Suppressor macrophage treated with lipopolysaccharide for 4 hours (primary cell): ENCODE measurements at regions not wholly inside any gene's neighbourhood (a gene's known extent, or its start where the extent isn't known, plus 50 kb on each side); places are given as distances from the start of the nearest gene placed in this dataset.

Experiments
- DNase-seq: peaks from one replicate; pipeline ENCODE4 v3.0.0-alpha.2; 2020

DNA sequence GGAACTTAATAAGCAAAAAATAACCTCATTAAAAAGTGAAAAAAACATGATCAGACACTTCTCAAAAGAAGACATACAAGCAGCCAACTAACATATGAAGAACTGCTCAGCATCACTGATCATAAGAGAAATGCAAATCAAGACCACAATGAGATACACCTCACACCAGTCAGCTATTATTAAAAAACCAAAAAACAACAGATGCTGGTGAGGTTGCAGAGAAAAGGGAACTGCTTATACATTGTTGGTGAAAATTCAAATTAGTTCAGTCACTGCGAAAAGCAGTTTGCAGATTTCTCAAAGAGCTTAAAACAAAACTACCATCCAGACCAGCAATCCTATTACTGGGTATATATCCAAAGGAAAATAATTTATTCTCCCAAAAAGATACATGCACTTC is 513.3 kb downstream of the MDFIC start:
- DNase-seq: no peak

DNA sequence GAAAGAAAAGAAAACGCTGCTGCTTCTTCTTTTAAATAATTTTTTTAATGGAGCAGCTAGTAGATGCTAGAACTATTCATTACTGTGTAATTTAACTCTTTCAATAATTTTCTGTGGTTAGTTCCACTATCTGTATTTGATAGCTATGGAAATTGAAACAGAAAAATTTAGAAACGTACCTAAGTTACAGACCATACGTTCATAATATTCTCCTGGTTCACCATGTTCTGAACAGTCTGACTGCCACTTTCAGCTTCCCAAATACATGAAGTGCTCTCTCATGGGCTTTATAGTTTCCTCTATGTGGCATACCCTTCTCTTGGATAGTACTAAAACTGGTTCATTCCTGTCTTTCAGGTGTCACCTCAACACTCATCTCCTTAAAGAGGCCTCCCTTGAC is 508.0 kb downstream of the MDFIC start:
- no peak for DNase-seq

DNA sequence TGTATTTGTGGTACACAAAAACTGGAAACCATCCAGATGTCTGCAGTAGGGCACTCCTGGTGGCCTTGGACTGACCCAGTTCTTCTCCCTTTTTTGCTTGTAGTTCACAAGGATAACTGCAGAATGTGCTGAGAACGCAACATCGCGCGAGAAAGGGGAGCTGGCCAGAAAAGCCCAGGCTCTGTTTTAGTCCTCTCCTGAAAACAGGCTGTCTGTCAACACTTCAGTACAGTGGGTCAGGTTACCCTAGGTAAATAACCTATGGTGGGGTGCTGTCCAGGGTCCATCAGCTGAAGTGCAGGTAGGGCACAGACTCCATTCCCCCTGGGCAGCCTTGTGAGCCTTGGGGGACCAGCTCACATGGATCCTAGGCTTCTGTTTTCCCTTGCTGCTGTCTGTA is 495.8 kb downstream of the MDFIC start:
- DNase-seq: no peak

DNA sequence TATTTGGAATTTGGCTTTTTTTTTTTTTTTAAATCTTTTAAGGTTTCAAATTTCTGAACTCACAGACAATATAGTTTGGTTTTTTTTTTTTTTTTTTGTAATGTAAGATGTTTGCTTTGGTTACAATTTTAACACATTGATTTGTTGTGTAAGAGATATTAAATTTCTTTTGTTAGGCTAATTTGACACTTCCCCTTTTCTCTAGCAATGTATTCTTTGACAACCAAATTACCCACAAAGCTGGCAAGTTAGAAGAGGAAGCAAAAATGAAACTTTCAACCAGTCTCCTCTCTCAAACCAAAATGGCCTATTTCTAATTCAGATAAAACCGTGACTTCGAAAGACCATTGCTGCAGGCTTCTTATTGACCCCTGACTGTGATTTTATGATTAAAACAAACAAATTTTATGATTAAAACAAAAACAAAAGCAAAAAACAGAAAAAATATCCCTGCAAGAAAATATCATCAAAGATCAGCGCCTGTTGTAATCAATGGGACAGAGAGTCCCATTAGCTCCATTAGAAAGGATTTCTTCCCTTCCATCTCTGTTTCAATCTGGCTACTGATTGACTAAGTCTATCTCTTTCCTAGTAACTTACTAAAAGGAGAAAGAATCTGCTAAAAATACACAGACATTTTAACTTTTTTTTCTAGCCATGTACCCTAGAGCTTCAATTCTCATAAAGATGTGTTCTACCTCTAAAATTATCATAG is 489.2 kb downstream of the MDFIC start:
- peak; percentile 80 for DNase-seq

DNA sequence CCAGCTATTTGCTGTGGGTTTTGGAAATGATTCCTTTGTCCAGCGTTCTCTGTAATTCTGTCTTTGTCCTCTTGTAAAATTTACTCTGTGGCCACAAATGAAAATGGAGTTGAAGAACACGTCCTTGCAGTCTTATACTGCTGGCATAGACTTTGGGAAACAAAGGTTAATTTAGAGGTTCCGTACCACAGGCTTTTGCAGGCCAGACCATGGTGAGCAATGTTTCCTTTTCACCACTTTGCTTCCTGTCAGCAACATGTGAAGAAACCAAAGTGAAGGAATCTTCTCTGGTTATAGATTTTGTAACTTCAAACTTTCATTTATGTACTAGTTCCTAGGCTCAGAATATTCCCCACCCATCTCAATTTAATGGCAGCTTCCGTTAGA is 488.5 kb downstream of the MDFIC start:
- peak; percentile 50 for DNase-seq

DNA sequence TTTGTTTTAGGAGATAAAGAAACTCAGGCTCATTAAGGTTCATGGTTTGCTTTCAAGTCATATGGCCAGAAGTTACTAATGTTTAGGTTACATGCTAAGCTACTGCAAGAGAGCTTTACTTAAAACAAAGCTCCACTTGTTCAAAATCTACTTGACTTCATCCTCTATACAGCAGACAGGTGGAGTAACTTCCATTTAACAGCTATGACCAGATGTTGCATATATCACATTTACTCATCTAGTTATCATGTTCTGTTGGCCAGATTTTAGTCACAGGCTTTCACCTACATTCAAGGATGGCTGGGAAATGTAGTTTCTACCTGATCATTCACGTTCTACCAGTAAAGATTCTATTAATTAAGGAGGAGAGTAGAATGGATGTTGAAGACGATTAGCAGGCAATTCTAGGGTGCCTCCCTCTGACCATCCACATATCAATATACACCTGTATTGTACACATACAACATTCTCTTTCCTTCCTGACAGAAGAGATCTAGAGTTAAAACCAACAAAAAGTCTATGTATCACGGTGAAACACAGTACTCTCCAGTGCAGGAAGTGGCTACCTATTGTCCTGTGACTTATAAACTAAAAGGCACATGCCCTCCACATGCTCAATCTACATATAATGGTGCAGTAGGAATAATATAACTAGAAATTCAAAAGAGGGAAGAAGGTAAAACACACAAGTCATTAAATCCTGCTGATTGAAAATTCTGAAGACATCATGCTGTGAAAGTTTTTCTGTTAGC is 488.0 kb downstream of the MDFIC start:
- DNase-seq: no peak

DNA sequence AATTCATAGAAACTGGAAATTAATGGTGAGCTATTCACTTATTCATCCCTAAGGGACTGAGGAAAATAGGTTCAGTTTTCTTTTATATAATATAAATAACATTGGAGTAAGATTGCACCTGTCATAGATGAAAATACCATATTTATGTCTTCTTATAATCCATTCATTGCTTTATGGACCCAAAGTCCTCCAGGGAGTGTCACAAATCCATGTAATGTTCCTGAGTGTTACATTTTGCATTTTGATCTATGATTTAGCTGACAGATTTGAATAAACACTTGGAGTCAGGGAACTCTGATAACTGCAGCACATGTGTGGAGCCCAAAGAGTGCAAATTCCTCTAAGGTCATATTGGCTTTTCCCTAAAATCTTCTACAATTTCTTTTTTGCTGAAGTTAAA is 484.3 kb downstream of the MDFIC start:
- DNase-seq: no peak

DNA sequence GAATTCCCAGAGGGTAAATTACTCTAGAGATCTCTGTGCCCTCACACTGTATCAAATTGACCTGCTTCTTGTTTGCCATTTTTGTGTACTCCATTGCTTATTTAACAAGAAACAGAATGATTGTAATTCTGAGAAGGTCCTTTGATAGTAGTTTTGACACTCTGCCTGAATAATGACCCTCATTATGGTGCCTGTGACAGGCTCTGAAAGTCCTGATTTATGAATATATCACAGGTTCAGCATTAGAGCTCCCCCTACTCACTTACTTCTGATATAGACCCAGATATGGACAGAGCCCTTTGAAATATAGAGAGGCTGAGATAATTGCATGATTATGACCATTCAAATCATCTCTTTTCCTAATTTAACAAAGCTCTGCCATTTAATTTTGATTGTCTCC is 465.2 kb downstream of the MDFIC start:
- no peak for DNase-seq

DNA sequence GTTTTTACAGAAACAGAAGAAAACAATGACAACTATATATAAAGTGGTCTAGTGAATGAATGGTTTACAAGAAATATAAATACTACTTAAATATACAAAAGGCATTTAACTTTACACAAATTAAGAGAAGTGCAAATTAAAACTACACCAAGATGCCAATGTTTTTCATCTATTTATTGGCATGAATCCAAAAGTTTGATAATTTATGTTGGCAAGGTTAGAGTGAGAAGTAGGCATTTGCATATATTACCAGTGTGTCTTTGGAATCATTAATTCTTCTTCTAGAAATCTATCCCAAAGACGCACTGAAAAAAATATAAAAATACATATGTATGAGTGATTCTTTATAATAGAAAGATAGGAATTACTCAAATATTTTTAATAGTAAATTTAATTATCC is 457.4 kb downstream of the MDFIC start:
- no peak for DNase-seq

DNA sequence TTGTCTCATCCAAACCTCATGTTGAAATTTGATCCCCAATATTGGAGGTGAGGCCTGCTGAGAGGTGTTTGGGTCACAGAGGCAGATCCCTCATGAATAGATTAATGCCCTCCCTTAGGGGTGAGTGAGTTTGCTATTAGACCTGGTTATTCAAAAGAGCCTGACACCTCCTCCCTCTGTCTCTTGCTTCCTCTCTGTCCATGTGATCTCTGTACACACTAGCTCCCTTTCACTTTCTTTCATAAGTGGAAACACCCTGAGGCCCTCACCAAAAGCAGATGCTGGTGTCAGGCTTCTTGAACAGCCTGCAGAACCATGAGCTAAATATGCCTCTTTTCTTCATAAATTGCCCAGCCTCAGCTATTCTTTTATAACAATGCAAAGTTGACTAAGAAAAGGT is 447.1 kb downstream of the MDFIC start:
- DNase-seq: peak; percentile 5

DNA sequence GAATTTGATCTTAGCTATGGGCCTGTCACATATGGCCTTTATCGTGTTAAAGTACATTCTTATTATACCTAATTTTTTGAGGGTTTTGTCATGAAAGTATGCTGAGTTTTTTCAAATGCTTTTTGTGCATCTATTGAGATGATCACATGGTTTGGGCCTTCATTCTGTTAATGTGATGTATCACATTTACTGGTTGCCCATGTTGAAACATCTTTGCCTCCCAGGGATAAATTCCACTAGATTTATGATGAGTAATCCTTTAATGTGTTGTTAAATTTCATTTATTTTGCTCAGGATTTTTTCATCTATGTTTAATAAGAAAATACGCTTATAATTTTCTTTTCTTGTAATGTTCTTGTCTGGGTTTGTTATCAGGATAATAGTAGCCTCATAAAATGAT is 442.0 kb downstream of the MDFIC start:
- DNase-seq: no peak

DNA sequence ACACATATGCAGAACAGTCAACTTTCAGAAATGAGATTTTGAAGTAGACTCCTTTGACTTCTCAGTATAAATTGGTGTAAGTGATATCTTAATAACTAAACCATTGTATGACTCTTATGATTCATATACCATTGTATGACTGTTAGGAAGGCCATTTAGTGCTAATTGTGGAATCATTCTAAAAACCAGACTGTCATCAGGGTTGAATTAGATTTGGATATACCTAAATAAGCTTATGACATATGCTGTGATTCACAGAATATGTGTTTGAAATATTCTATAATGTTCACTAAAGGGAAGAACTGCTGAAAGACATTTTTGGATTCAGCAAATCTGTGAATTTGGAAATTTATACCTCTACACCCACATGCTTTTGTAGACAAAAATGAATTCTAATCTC is 438.1 kb downstream of the MDFIC start:
- no peak for DNase-seq

DNA sequence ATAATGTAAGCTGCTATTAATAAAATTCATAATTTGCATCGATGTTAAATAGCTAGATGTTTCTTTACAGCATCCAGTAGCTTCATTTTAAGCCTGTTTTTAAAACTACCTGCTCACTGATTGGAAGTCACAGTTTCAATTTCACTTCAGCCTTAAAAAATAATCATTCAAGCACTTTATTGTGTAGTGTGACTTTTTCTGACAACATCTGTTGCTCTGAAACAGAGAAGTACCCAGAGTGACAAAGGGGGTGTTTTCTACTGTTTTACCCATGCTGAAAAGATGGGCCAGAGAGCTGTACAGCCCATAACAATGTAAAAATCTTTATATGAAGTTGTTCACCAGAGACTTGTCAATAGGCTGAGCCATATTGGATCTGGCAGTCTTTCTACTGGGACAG is 437.2 kb downstream of the MDFIC start:
- no peak for DNase-seq

DNA sequence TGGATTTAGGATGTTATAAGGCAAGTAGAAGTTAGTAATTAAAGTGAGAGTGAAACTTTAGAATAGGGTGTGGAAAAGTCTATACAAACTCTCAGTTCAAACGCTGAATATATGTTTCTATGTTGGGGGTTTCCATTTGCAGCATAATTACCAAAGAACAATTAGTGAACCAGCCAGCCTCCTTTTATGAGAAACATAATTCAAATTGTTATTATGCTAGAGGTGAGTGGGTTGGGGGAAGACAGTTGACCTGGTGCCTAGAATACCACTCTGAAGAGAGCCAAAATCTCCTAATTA is 435.8 kb downstream of the MDFIC start:
- DNase-seq: no peak

DNA sequence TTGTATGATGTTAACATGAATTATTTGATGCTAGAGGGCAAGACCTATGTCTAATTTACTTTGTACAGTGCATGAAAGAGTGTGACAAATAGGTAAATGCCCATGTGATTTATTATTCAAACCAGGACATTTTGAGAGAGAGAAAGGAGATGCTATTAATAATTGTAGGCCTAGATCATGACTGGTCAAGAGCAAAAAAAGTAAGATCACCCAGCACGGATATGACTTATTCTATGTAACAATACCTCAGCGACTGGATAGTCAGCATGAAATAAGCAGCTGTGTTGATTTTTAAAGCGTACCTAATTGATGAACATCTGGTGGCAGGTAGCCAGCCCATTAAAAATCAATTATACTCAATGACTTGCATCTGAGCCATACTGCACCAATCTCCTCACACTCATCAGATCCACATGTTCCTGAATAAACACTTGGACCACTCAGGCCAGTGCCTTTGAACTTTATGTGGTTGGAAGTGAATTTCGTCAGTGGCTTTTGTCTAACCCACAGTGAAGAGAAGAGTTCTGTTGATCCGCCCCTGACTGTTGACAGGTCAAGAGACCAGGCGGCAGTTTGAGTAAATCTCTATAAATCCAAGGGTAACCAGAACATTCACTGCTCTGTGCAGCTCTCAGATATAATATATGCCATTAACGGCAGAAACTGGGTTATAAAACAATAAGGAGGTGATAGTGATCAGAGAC is 435.3 kb downstream of the MDFIC start:
- DNase-seq: no peak

DNA sequence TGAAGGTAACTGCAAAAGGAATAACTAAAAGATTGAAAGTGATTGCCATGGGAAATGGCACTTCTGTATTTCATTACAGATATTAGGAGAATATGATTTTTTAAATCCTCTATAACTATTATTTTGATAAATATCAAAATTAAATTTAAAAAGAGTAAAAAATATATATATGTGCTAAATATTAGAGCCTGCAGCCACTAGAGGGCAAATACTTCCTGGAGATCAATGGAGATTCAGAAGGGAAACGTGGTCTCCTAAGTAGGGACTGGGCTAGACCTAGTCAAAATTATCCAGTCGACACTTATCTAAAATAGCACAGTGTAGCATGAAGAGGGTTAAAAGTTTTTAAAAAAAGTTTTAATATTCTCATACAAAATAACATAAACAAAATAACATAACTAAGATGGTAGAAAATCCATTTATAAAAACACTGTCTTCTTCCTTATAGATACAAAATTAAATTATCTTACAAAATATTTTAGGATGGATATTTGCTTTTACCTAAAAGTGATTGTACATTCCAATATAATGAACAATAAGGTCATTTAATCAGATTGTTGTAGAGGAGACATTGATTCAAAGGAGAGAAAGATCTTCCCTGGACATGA is 434.3 kb downstream of the MDFIC start:
- peak; percentile 28 for DNase-seq

DNA sequence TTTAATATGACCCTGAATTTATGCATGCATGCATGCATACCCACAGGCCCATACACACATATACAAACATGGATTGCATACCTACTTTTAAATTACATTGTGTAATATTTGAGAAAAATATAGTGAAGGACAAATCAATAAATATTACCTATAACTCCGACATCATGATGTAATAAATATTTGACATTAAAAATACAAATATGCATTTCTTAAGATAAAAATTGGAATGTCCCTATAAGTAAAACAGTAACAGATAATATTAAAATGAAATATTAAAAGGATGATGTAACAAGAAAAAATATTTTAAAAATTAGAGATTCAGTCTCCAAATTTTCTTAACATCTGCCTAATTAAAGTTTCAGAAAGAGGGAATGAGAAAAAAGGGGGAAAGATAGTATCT is 433.0 kb downstream of the MDFIC start:
- DNase-seq: no peak

DNA sequence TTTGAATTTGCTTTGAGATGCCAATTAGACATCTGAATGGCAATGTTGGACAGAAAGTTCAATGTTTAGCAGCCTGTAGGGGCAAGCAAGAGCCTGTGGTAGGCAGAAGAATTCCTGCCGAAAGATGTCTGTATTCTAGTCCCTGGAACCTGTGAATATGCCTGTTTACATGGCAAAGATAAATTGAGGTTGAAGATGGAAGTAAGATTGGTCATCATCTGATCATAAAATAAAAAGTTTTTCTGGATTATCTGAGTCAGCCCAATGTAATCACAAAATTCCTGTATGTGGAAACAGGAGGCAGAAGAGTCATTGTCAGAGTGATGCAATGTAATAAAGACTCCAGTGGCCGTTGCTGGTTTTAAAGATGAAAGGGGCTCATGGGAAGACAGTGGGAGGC is 430.5 kb downstream of the MDFIC start:
- DNase-seq: peak; percentile 53

DNA sequence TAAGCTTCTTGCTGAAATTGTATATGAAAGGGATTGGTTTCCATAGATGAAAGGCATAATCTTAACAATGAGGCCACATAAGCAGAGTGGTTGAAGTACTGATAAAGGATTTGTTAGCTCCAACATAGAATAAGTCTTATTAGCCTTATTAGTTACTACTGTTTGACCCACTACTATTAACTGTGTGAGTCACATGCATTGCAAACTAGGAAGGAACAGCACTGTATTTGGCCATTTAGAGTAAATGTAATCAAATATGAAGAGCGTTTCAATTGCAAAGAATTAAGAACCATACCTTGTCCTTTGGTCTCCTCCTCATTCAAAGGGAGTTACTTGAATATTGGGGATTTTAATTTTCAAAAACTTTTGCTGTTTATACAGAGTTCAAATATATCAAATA is 428.9 kb downstream of the MDFIC start:
- DNase-seq: no peak

DNA sequence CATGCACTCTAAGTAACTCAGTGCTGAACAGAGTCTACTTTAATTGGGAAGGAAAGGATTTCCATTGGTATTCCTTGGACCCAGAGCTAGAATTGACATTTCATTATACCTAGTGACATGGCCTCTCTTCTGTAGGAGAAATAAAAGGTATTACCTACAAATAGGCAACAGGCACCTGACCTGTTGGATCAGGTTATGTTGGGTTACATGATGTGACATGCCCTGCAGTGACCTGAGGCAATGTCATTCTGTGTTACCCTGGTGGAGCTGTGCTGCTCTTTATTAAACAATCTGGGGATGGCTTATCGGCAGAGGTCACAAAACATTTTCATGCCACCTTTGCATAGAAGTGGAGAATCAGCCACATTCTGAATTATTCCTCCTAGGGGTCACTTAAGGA is 427.7 kb downstream of the MDFIC start:
- no peak for DNase-seq

DNA sequence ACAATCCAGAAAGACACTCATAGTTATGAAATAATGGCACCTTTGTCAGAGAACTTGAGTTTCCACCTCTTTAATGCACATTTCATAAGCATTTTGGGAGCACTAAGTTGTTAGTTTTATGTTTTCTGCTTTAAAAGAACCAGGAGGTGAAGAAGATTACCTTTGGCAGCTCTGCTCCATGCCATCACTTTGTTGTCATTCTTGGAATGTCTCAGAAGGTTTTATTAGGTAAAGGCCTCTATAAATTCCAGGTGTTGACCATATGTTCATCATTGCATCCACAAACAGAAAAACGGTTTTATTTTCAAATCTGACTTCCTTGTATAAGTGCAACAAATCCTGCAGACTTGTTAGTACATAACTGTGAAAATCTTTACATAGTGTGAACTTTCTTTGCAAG is 424.8 kb downstream of the MDFIC start:
- DNase-seq: no peak

DNA sequence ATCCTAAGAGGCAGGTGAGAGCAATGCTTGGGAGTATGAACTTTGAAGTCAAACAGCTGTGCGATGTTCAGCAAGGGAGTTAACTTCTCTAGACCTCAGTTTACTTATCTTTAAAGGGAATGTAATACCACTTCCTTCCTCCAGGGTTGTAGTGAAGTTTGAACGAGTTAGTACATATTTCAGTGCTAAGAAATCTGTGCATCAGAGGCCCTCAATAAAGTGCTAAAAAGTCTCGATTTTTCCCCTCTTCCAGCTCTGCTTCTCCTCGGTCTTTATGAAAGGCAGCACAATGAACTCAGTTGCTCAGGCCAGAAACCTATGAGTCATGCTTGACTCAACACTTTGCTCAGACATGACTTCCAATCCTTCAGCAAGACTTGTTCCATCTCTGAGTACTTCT is 418.9 kb downstream of the MDFIC start:
- DNase-seq: peak; percentile 31

DNA sequence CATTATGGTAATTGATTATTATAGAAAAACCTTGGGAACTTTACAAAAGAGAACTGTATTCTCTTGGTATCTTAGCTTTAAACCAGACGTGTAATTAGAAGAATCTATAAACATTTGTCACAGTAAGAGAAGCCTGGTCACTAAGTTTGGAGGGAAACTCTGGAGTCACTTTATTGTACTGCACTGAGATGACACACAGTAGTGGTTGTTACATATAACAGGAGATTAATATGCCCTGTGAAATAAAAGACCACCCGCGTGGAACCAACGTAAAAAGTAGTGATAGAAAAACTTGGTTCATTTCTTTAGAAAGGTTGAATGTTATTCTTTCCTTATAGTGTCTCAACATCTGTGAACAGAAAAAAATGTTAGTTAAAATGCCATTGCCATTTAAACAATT is 416.1 kb downstream of the MDFIC start:
- no peak for DNase-seq

DNA sequence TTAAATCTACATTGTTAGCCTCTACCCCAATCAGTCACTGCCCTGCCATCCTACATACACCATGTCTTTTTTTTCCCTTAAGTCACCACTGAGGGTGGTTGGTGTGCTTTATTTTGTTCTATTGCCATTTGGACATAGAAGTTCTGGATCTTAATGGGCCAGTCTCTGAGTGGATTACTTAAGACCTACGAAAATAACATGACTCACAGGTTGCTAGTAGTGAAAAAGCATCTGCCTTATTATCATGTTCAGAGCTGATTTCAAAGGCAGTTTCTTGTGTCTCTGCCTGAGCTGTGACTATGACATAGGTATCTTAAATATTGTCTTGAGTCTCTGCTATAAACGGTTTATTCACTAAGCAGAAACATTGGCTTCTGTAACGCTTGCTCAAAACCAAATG is 410.8 kb downstream of the MDFIC start:
- DNase-seq: no peak
